GM12872 (cell line): ENCODE measurements at regions not wholly inside any gene's neighbourhood (a gene's known extent, or its start where the extent isn't known, plus 50 kb on each side); places are given as distances from the start of the nearest gene placed in this dataset.

Experiments
- CTCF ChIP-seq: IDR thresholded peaks from 3 replicates; pipeline ENCODE4 v1.5.1; 2011; ENCODE audit warnings: low read depth, mild to moderate bottlenecking, low read length, moderate library complexity; ENCODE audit not compliant: insufficient read depth

GRCh38 chr7:112888781-112889180, 98.6 kb upstream of the TMEM168 start:
- TF ChIP-seq CTCF: no peak

- TF ChIP-seq CTCF: no peak
These were observed 97.8 kb upstream of the TMEM168 start for GRCh38 chr7:112887976-112888375.

GRCh38 chr7:112887337-112887736, 97.1 kb upstream of the TMEM168 start:
- no peak for TF ChIP-seq CTCF

DNA sequence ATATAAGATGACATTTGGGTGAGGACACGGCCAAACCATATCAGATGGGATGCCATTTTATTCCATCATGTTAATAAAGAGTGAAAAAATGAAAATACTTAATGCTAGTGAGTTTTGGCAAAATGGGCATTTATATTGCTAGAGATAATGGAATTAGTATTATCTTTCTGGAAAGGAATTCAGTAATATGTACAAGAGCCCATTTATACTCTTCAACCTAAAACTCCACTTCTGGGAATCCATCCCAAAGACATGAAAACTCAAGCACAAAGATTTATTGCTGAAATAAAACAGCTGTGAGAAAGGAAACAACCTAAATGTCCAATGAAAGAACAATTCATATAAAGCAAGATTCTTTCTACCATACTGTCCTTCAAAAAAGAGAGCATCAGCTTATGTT, 96.0 kb upstream of the TMEM168 start:
- no peak for TF ChIP-seq CTCF

DNA sequence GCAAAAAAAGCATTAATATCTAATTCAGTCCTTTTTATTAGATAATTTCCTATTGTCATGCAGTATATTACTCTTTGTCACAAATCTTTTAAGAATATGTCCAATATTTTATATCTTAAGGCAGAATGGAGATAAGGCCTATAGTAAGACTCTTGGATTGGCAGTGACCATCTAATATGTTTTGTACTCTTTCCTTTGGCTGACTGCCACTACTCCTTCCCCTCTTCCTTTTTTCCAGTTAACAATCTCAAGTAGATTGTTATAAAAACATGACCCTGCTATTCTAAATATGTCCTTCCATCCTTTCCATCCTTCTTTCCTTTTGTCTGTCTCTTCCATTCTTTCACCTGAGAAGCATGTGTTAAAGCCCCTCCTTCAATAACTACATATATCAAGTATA, 92.8 kb upstream of the TMEM168 start:
- TF ChIP-seq CTCF: no peak

DNA sequence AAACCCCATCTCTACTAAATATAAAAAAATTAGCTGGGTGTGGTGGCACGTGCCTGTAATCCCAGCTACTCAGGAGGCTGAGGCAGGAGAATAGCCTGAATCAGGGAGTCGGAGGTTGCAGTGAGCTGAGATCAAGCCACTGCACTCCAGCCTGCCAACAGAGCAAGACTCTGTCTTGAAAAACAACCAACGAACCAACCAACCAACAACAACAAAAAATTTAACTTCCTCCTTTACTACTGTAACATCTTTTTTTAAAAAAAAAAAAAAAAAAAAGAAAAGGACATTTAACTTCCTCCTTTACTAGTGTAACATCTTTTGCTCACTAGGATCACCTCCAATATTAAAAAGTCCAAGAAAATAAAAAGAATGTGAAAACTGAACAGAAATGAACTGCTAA, 92.3 kb upstream of the TMEM168 start:
- TF ChIP-seq CTCF: no peak

DNA sequence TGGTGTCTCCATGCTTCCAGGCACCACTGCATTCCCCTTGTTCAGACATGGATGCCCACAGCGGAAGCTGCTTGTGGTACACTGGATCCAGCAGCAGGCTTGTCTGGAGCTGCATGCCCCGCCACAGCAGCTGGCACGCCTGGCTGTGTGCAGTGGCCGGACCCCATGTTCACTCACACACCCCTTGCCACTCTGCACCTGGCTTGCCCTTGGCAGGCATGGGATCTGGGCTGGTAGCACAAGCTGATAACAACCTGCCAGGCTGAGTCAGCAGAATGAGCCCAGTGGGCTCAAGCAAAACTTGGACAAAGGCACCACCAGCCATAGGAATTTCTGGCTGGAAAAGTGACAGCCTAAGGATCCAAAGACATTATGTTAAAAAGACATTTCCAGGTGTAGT, 91.8 kb upstream of the TMEM168 start:
- no peak for TF ChIP-seq CTCF
